ENCODE measurements at regions not wholly inside any gene's neighbourhood (a gene's known extent, or its start where the extent isn't known, plus 50 kb on each side); places are given as distances from the start of the nearest gene placed in this dataset.

GRCh38 chr5:58246461-58246944 is 213.4 kb downstream of the PLK2 start:
- peak; percentile 20 for DNase-seq

GRCh38 chr5:58245476-58245840 is 214.4 kb downstream of the PLK2 start:
- DNase-seq: no peak

GRCh38 chr5:58244819-58245475 is 214.9 kb downstream of the PLK2 start:
- DNase-seq: no peak

DNA sequence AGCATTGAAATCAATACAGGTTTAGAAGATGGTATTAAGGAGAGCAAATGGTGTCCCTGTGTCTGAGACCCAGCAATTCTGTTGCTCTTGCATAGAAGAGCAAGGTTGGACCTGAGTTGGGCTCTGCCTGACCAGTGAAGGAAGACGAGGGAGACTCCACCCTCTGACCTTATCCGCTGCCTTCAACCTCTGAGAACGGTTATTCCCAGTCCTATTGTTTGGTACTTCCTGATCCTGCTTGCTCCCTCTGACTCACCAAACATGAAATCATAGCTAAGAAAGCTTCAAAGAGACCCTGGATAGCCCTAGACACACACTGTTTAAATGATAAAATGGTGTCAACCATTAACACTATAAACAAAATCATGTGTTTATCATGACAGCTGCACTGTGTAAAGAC is 218.5 kb downstream of the PLK2 start:
- no peak for DNase-seq

DNA sequence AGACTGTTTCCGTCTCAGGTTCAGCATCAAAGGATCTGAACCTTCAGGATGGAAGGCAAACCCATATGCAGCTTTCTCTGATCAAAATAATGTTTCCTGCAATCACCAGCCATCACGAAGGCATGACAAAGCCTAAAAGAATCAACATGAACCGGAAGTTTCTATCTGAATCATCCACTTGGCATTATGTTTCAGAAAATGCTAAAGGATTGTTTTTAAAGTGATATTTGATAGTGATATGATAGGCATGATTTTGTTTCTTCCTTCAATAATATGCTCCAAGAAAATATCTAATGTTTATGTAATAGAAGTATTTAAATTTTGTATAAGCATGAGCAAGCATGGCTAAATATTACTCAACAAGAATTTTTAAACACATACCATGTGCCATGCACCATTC is 219.6 kb downstream of the PLK2 start:
- no peak for DNase-seq

DNA sequence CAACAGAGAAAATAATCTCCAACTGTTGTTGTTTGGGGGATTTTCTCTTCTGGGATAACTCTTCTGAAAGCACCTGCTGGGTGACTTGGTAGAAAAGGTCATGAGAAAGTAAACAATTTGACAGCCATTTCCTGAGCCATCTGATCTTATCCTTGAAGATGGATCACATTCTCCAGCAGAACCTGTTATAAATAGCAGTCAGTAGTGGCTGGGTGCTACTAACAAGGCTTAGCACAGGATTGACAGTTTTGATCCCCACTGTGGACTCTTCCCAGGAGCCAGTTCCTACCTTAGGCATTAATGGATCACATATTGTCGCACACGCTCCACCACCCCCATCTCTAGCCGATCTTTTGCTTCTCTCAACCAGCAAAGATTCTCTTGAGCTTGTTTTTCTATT is 220.2 kb downstream of the PLK2 start:
- DNase-seq: no peak

- DNase-seq: peak; percentile 70
These were observed 220.8 kb downstream of the PLK2 start for GRCh38 chr5:58239045-58239444.

DNA sequence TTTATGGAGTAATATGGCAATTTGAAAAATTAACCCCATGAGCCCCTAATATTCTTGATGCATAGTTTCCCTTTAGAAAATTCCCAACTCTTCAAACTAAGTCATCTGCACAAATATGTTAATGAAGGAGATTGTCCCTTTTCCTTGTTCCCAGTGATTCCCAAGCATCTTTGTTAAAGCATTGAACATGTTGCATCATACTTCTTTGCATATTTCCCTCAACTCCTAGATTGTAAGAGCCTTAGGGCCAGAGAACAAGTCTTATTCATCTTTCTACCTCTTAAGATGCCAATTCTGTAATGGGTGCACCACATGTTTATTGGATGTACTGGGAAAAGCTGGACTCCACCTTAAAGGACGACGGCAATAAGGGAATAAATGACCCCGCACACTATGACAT is 223.4 kb downstream of the PLK2 start:
- no peak for DNase-seq

DNA sequence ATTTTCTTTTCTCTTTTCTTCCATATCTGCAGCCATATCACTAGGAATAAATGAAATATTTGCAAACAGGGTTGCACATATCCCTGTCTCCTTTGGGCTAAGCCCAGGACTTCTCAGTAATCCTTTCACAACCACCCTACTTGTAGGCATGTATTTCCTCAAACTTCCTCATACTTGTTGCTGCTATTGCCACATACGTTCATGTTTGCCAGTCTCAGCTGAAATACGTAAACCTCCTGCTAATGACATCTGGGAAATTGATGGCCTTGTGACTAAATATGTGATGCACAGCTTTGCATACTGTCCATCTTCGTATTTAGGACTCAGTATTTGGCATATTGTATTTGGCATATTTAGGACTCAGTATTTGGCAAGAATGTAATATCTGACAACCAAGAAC is 224.6 kb downstream of the PLK2 start:
- DNase-seq: peak; percentile 96

GRCh38 chr5:58232130-58232529 is 227.8 kb downstream of the PLK2 start:
- DNase-seq: no peak

- no peak for DNase-seq
These were observed 228.8 kb downstream of the PLK2 start for GRCh38 chr5:58231041-58231440.

DNA sequence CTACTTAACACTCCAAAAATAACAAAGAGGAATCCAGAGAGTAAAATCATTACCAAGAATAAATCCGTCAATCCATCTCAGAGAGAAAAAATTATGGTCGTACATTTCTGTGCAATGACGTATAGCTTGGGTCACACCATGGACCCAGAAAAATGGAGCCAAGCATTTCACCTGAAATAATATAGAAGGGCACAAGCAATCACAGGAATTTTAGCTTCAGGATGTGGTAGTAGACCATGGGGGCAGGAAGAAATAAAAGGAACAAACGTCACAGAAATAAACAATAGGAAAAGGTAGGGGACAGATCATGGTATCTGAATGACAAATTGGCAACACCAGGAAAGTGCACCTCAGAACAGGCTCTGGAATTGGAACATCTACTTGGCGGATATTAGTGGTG is 231.0 kb downstream of the PLK2 start:
- no peak for DNase-seq

DNA sequence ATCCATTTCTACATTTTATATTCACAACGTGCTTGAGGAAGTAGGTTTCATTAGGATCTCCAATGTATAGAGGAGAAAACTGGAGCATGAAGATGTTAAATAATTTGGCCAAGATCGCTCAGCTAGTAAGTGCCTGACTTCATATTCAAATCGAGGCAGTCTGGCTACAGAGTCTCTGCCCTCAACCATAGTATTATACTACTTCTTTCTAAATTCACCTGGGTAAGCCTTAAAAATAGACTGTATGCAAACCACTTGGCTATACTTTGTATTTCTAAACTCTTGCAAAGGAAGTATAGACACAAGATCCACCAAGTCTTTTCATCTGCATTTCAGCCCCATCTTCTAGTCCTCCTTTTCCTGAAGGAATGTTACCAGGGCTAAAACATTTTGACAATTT is 232.0 kb downstream of the PLK2 start:
- no peak for DNase-seq

DNA sequence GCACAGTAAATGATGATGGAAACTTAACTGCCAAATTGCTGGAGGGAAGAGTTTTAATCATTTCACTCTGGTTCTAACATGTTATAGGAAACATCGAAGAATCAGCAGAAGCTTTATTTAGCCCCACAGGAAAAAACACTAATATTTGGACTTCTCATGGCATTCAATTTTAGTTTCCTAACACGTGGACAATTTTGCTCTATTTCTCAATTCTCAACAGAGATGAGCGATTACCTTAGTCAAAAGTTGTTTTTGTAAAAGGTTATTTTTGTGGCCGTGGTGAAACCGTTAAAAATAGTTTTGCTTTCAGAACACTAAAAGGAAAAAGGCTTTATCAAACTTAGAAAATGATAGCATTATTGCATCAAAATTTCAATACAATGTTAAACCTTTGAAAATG is 235.2 kb downstream of the PLK2 start:
- no peak for DNase-seq

DNA sequence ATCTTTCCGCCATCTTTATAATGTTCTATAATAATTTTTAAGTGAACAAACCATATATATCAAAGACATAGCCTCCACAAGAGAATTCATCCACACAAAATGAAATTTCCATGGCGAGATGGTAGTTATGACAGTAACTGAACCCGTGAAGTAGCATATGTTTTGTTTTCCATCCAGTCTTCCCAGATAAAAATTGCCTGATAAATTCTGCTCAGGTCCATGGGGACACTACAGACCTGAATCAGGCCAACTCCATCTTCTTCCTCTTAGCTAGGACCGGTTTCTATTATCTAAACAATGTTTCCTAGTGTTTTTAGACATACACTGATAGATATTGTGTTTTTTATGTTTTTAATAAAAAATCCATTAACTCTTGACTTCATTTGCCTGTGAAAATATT is 235.7 kb downstream of the PLK2 start:
- DNase-seq: no peak

DNA sequence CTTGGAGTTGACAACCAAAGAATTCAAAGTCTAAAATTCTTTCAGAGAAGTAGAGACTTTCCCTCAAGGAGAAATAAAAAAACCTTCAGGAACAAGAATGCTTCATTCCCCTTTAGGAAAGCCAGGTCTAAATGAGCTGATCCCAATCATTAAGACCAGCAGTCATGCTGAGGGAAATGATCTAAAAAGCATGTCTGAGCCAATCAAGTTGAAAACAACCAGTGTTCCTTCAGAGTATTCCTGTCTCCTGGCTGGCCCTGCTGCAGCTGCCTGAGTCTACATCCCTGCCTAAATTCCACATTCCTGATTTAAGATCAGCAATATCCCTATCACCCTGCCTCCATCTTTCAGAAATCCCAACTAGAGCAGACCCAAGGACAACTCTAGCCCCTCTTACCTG is 244.5 kb downstream of the PLK2 start:
- no peak for DNase-seq

DNA sequence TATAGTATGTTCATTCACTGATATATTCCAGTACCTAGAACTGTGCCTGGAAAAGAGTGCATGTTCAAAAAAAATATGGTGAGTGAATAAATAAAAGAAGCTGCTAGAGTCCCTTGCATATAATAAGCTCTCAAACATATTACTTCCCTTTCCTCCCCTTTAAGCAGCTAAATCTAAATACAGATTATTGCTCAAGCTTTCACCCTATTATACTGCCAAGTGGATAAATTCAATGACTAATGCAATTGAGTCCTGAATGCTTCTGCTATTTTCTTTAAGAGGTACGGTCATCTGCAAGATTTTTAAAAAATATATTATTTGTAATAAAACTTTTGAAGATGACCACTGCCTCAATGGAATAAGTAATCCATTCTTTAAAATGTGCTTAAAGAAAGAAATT is 248.4 kb downstream of the PLK2 start:
- peak; percentile 24 for DNase-seq

DNA sequence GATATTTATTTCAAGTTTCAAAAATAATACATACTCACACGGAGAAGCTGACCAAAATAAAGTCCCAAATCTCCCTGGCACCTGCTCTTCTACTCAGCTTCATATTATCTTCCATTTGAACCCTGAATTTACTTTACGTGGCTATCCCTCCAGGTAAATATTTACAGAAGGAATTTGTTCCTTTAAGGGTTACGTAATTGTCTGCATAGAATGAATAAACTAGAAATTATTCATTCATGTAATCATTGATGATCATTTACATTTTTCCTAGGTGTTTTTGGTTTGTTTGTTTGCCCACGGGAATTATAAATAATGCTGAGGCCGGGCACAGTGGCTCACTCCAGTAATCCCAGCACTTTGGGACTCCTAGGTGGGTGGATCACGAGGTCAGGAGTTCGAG is 251.2 kb downstream of the PLK2 start:
- DNase-seq: no peak

GRCh38 chr5:58207076-58207475 is 252.8 kb downstream of the PLK2 start:
- no peak for DNase-seq

DNA sequence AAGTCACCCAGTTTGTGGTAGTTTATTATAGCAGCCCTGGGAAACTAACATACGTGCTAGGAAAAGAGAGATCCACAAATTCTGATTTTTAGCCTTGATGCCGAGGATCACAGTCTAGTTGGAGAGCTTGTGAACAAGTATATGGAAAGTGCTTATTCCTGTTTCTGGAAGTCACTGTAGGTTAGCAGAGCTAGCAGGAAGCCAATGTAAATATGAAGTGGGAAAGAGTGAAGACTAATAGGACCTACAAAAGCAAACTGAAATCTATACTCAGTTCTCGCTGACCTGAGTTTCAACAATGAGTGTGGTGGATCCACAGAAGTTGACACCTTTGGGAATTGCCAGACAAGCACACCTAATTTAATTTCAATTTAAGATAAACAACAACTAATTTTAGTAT is 254.9 kb downstream of the PLK2 start:
- no peak for DNase-seq

DNA sequence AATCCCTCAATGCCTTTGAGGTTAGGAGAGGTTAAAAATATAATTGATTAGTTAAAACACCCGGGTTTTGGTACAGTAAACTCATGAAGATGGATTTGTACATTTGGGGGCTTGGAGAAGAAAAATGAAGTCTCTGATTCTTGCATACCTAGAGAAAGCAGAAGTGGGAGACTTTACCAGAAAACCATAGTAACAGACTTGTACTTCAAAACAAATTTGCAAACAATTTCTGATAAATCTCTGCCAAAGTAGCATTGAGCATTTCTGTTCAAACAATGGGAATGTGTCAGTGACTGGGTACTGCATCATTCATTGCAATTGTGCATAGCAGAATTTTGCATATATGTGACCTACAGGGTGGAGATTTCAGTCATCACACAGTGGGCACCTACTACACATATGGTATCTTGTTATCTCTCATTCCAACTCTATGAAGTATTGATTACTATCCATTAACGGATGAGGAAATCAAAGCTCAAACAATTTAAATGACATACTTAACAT is 256.9 kb downstream of the PLK2 start:
- DNase-seq: no peak

DNA sequence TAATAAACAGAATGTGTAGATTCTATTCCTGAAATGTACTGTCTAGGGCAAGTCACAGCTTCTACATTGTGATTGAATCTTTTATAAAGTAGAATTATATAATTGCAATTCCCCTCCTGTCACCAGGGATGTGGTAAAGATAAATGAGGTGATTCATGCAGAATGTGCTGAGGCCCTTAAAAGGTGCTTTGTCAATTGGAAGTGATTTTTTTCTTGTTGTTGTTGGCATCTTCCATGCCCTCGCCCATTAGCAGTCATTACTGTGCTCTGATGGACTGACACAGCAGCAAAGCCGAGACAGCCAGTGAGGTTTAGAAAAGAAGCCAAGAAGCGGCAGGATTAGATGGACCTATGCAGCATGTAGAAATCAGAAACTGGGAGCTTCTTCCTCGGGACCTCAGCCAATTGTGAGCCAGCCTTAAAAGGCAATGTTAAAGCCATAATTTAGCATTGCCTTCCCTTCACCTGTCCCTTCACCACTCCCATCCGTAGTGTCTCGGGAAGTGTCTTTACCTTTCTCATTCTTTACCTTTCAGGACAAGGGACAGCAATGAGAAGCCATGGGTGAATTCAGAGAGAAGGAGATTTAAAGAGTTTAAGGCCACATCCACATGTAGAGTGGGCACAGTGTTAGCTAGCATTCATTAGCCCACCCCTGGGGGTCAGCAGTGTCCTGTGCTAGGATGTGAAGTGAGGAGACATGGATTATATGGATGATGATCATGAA is 257.8 kb downstream of the PLK2 start:
- DNase-seq: no peak

DNA sequence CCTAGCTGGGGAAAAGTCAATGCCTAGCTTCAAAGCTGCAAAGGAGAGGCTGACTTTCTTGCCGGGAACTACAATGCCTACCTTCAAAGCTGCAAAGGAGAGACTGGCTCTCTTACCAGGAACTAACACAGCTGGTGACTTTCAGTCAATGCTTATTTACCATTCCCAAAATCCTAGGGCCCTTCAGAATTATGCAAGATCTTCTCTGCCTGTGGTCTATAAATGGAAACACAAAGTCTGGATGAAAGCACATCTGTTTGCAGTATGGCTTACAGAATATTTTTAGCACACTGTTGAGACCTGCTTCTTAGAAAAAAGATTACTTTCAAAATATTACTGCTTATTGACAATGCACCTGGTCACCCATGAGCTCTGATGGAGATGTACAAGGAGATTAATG is 259.4 kb downstream of the PLK2 start:
- DNase-seq: no peak

GRCh38 chr5:58199087-58199486 is 260.8 kb downstream of the PLK2 start:
- DNase-seq: no peak

GRCh38 chr5:58198330-58198729 is 261.6 kb downstream of the PLK2 start:
- DNase-seq: no peak

Measured in inflammatory macrophage treated with lipopolysaccharide for 4 hours (primary cell).